ENCODE measurements at regions not wholly inside any gene's neighbourhood (a gene's known extent, or its start where the extent isn't known, plus 50 kb on each side); places are given as distances from the start of the nearest gene placed in this dataset.

- H3K4me1 ChIP-seq (ENCODE audit: control insufficient read depth, extremely low read depth, insufficient read depth, low read length), result peaks cover 14% of the 10 kb centered on the region
- no peaks in the 10 kb centered on the region for H4K20me1 ChIP-seq (ENCODE audit: control insufficient read depth, extremely low read depth, insufficient read depth, low read length)
- FAIRE-seq (no peak), DNase-seq (ENCODE audit: low read depth, low spot score) (no peak)
- no peaks in the 10 kb centered on the region for H3K36me3 ChIP-seq (ENCODE audit: control insufficient read depth in 2 of 2, extremely low read depth in 1 of 2, insufficient read depth in 2 of 2, low read length in 2 of 2)
- no peak overlapping the region for H2AFZ ChIP-seq (ENCODE audit: control insufficient read depth, low read length)
- dilution Hi-C loops (cut with MboI; ENCODE audit: extremely low pct_ligation_motif_present, low sequenced_read_pairs), result no loop called here
- no peak overlapping the region for H3K27ac ChIP-seq (ENCODE audit: control insufficient read depth, insufficient read depth, low read length)
- no peak for TF ChIP-seq CTCF (optimal IDR thresholded peaks at IDR 0.05 in 1 of 3, IDR thresholded peaks at IDR 0.05 in 1 of 3, conservative IDR thresholded peaks at IDR 0.05 in 1 of 3; ENCODE audit: extremely low read depth in 1 of 3, insufficient read depth in 2 of 3, low read length in 3 of 3)
- no peak for TF ChIP-seq EZH2 (IDR thresholded peaks at IDR 0.05; ENCODE audit: low read length)
- no peak overlapping the region for H3K4me3 ChIP-seq (ENCODE audit: control insufficient read depth in 2 of 3, extremely low read depth in 1 of 3, insufficient read depth in 2 of 3, low read depth in 1 of 3, low read length in 3 of 3)
- no peak overlapping the region for H3K9ac ChIP-seq (ENCODE audit: control insufficient read depth, extremely low read depth, insufficient read depth, low read length)
- H3K4me2 ChIP-seq (ENCODE audit: control insufficient read depth, extremely low read depth, insufficient read depth, low read depth, low read length), result no peak overlapping the region
- H3K9me3 ChIP-seq (ENCODE audit: control insufficient read depth, low read depth, low read length), result no peaks in the 10 kb centered on the region
- H3K27me3 ChIP-seq (ENCODE audit: control insufficient read depth, extremely low read depth, insufficient read depth, low read length), result no peaks in the 10 kb centered on the region
- H3K79me2 ChIP-seq (ENCODE audit: control insufficient read depth, insufficient read depth, low read length), result no peaks in the 10 kb centered on the region
- H3K9me1 ChIP-seq (ENCODE audit: control insufficient read depth, extremely low read depth, insufficient read depth, low read length), result no peaks in the 10 kb centered on the region
These were observed 102.1 kb upstream of the RAP1B start for GRCh38 chr12:68508576-68508975.

- Histone ChIP-seq H3K9me3 (ENCODE audit: control insufficient read depth, low read depth, low read length) (no peaks in the 10 kb centered on the region), H4K20me1 (ENCODE audit: control insufficient read depth, extremely low read depth, insufficient read depth, low read length) (no peaks in the 10 kb centered on the region), H3K27ac (ENCODE audit: control insufficient read depth, insufficient read depth, low read length) (no peak overlapping the region), H3K79me2 (ENCODE audit: control insufficient read depth, insufficient read depth, low read length) (no peaks in the 10 kb centered on the region), H3K4me2 (ENCODE audit: control insufficient read depth, extremely low read depth, insufficient read depth, low read depth, low read length) (no peak overlapping the region), H3K27me3 (ENCODE audit: control insufficient read depth, extremely low read depth, insufficient read depth, low read length) (no peaks in the 10 kb centered on the region), H2AFZ (ENCODE audit: control insufficient read depth, low read length) (no peak overlapping the region), H3K9me1 (ENCODE audit: control insufficient read depth, extremely low read depth, insufficient read depth, low read length) (no peaks in the 10 kb centered on the region), H3K4me1 (ENCODE audit: control insufficient read depth, extremely low read depth, insufficient read depth, low read length) (peaks cover 14% of the 10 kb centered on the region), H3K36me3 (ENCODE audit: control insufficient read depth in 2 of 2, extremely low read depth in 1 of 2, insufficient read depth in 2 of 2, low read length in 2 of 2) (no peaks in the 10 kb centered on the region), H3K9ac (ENCODE audit: control insufficient read depth, extremely low read depth, insufficient read depth, low read length) (no peak overlapping the region), H3K4me3 (ENCODE audit: control insufficient read depth in 2 of 3, extremely low read depth in 1 of 3, insufficient read depth in 2 of 3, low read depth in 1 of 3, low read length in 3 of 3) (no peak overlapping the region)
- TF ChIP-seq CTCF (optimal IDR thresholded peaks at IDR 0.05 in 1 of 3, IDR thresholded peaks at IDR 0.05 in 1 of 3, conservative IDR thresholded peaks at IDR 0.05 in 1 of 3; ENCODE audit: extremely low read depth in 1 of 3, insufficient read depth in 2 of 3, low read length in 3 of 3) (no peak), EZH2 (IDR thresholded peaks at IDR 0.05; ENCODE audit: low read length) (no peak)
- DNase-seq (ENCODE audit: low read depth, low spot score) (no peak), FAIRE-seq (no peak)
- dilution Hi-C loops (cut with MboI; ENCODE audit: extremely low pct_ligation_motif_present, low sequenced_read_pairs), result no loop called here
These were observed 101.5 kb upstream of the RAP1B start for GRCh38 chr12:68509242-68509641.

All from keratinocyte (primary cell).